NCI-H510A treated with DMSO at 0.1 percent for 48 hours (cell line): ENCODE measurements at regions not wholly inside any gene's neighbourhood (a gene's known extent, or its start where the extent isn't known, plus 50 kb on each side); places are given as distances from the start of the nearest gene placed in this dataset.
"Not testable (repeated sequence)": the region's sequence is repeated elsewhere in the genome, so short reads cannot be mapped to it uniquely, and the experiment has no call there.

ENCODE experiments used
- DNase-seq: peaks from one replicate; lab custom pipeline; 2025; lab: John Stamatoyannopoulos, UW

DNA sequence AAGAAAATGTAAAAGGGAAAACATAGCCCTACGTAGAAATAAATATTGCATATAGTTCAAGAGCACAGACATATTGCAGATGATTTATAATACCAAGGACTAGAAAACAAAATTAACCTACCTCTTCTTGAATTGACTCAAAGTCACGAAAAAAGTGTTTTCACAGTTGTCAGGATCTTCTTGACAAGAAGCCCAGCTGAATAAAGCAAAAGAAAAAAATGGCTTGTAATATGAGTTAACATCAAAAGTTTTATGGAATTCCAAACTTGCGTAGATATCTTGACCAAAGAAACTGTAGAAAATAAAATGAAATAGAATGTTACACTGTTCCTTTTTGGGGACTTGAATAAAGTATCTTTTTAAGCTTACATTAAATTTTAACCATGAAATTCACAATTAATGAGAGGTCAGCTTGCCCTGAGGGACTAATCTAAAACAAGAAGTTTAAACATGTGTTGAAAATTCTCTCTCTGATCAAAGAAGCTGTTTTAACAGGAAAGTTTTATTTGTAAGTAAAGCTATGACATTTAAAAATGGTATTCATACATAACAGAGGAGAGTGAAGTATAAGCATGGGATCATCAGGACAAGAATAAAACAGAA lies 133.1 kb upstream of the SEMA3C start:
- DNase-seq = no peak

DNA sequence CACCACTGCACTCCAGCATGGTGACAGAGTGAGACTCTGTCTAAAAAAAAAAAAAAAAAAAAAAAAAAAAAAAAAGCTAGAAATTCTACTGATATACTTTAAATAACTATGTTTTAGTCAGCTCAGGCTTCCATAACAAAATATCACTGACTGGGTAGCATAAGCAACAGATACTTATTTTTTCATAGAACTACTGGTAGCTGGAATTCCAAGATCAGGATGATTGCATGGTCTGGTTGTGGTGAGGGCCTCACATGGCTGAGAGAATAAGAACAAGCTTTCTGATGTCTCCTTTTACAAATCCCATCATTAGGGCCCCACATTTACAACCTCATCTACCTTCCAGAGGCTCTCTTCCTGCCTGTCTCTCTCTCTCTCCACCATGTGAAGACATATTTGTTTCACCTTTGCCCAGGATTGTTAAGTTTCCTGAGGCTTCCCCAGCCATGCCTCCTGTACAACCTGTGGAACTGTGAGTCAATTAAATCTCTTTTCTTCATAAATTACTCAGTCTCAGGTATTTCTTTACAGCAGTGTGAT lies 126.7 kb upstream of the SEMA3C start:
- no peak for DNase-seq

GRCh38 chr7:81042646-81043045 lies 123.8 kb upstream of the SEMA3C start:
- not testable (repeated sequence) for DNase-seq

DNA sequence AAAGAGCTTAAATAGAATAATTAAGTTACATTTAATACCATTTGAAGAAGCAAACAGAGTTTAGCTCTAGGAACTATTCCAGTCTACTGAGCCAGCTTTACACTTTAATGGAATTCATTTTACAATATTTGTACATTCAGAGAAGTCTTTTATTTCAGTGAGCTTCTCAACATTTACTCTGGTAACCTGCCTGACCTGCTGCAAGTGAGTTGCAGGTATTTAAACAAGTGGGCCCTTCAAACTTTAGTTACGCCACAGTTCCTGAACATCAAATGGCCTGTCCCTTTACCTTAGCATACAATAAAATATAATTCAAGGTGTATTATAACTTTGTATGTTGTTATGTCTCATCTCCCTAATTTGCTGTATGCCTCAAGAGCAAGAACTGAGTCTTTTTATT lies 121.6 kb upstream of the SEMA3C start:
- DNase-seq = no peak

DNA sequence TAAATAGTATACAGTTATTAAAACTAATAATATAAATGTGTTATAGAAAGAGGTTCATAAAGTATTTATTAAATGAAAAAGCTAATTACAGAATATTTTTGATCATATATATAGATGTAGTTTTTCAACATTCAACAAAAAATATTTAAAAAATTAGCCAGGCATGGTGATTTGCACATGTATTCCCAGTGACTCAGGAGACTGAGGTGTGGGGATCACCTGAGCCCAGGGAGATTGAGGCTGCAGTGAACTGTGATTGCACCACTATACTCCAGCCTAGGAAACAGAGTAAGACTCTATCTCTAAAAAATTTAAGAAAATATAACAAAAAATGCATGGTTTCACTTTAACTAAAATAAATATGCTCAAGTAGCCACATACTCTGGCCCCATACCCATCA lies 118.0 kb upstream of the SEMA3C start:
- DNase-seq = no peak

- DNase-seq = no peak
Observed at GRCh38 chr7:81036057-81036456, 117.2 kb upstream of the SEMA3C start.

GRCh38 chr7:81031996-81032395 lies 113.1 kb upstream of the SEMA3C start:
- DNase-seq = no peak

DNA sequence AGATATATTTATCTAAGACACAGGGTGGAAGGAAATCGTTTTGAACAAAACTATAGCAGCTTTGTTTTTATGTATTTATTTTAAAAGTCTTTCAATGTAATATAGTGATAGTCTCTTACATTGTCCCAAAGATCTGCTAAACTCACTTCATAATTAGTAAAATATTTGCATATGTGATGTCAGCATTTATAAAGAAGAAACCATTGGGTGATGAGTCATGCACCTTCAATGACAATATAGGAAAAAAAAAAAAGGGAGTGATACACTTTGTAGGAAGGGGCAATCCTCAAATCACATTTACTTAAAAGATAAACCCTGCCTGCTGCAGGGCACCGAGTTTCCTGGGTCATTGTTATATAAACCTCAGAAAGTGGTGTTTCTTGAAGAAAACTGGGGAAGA lies 112.4 kb upstream of the SEMA3C start:
- no peak for DNase-seq

DNA sequence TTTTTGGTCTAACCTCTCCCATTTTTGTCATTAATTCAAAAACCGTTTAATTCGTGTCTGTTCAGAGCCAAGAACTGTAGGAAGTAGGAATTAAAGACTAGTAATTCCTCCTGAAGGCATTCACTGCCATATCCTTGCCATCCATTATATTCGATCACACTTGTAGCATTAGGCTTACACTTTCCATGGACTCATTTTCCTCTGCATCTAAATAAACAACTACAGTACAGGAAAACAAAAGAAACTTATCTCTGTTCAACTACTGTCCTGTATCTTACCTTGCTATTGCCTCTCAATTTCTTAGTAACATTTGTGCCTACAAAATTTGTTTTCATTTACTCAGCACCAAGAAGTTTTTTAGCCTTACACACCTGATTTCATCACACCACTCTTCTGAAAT lies 111.6 kb upstream of the SEMA3C start:
- no peak for DNase-seq

DNA sequence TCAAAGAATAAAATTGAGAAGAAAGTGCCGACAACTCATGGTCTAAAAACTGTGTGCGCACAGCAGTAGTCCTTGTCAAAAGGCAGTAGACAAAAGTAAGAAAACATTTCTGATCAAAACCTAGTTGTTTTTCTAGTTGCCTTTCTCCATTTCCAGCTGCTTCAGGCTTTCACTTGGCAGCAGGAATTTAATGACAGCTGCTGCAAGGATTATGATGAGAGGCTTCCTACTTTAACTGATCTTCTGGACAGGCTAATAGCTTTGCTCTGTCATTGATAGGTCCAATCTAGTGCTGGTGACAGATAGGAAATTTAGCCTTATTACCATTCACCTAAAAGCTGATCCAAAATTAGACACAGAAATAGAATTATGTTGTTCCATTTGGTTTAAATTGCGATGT lies 110.7 kb upstream of the SEMA3C start:
- peak; percentile 39 for DNase-seq

- no peak for DNase-seq
Observed at GRCh38 chr7:81025360-81025759, 106.5 kb upstream of the SEMA3C start.

DNA sequence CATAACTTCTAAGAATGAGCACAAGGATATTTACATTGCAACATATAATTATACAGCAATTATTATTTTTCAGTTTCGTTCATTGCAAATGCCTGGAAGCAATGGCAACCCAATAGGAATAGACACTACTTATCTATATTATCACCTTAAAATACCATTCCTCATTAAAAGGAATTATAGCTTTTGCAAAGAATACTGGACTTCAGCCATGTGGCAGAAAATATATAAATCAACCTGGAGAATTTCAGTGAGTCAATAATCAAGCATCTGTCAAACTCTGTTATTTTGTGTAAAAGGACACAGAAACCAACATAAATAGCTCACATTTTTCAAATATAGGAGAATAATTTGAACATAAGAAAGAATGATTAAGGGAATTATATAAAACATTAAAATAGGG lies 96.1 kb upstream of the SEMA3C start:
- no peak for DNase-seq

GRCh38 chr7:81014266-81014665 lies 95.4 kb upstream of the SEMA3C start:
- DNase-seq = no peak

- no peak for DNase-seq
Observed at GRCh38 chr7:81013083-81013817, 94.4 kb upstream of the SEMA3C start.

DNA sequence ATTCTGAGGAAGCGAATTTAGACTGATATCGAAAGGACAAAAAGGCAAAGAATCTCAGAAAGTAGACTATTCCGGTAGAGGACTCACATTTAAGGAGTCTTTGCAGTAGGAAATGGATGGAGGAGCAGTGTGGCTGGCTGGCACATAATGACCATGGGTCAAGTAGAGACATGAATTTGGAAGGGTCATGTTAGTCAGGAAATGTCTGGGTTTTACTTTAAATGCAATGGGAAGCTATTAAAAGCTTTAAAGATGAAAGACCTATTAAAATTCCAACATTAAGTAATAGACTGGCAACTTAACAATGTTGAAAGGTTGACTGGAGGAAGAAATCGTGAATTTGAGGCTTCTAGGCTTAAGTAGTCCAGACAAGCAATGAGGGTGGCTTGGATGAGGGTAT lies 90.0 kb upstream of the SEMA3C start:
- DNase-seq = no peak

DNA sequence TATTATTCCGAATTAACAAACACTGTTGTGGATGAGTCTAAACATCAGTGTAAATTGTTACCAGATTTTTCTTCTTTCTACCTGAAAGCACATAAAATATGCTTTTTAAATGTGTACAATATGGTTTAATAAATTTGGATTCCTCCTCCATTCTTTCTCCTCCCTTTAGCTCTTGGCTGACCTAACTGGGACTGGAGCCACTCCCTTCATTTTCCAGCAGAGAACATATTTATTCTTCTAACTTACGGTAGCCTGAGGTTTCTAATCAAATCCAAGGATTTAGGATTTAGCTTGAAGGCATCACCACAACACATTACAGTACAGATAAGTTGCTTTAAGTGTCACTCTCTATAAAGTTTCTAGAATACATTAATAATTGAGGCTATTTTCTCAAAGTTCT lies 88.2 kb upstream of the SEMA3C start:
- DNase-seq = no peak

GRCh38 chr7:81005254-81005653 lies 86.4 kb upstream of the SEMA3C start:
- no peak for DNase-seq

GRCh38 chr7:81004098-81004497 lies 85.2 kb upstream of the SEMA3C start:
- no peak for DNase-seq

DNA sequence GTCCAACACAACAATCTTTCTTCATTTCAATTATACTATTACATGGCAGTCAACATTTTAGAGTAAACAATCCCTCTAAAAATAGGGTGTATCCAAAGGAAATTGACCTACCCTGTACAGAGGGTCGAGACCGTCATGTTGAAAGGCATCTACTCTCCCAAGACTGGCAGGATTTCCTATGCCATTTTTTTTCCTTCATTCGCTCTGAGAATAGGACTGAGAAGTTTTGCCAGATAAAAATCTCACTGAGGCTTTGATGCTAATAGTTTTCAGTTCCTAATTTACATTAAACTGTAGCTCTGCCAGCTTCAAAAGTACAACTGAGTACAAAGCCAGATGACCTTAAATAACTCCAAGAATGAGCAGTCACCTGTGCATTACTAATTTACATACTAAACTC lies 84.5 kb upstream of the SEMA3C start:
- DNase-seq = no peak

DNA sequence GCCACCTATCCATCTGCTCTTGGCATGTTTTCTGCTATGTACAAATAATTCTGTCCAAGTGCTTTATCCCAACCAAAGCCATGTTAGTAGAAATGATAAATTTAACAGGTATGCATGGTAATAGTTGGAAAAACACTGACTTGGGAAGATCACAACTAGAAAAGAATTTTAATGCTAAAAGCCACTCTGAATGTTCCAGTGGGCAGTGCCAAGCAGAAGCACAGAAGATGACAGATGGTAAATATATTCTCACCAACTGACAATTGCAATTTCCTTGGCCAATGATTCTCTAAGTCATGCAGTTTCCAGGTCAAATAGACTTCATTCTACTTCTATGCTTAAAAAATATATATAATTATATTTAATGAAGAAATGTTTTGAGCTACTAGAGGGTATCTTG lies 83.6 kb upstream of the SEMA3C start:
- no peak for DNase-seq

GRCh38 chr7:80999771-81000170 lies 80.9 kb upstream of the SEMA3C start:
- no peak for DNase-seq

- DNase-seq = no peak
Observed at GRCh38 chr7:80999100-80999499, 80.2 kb upstream of the SEMA3C start.

DNA sequence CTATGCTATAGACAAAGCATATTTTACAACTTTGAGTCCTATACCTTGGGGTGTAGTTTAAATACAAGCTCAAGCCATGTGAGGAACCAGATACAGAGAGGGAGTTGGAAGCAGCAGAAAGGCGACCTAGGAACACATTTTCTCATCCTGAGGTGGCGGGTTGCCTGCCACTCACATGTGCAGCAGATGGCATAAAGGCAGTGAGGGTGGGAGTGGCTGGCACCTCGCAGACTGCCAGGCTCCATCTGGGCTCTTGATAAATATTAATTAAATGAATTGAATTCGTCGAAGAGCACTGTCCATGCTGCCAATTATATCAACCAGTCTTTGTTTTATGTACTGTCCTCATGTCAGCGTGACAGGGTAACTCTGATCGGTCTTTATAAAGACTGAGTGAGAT lies 79.0 kb upstream of the SEMA3C start:
- no peak for DNase-seq

DNA sequence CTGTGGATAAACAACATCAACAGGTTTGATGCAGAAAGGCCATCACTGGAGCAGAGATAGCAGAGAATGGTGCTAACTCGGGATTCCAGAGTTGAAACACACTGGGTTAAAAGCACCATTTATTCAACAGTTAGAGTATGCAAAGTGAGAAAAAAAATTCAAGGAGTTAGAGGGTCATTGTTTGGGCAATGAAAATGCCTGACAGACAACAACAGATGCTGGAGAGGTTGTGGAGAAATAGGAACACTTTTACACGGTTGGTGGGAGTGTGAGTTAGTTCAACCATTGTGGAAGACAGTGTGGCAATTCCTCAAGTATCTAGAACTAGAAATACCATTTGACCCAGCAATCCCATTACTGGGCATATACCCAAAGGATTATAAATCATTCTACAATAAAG lies 77.4 kb upstream of the SEMA3C start:
- DNase-seq = not testable (repeated sequence)
